ENCODE measurements at regions not wholly inside any gene's neighbourhood (a gene's known extent, or its start where the extent isn't known, plus 50 kb on each side); places are given as distances from the start of the nearest gene placed in this dataset.

- TF ChIP-seq, protein P1, sequence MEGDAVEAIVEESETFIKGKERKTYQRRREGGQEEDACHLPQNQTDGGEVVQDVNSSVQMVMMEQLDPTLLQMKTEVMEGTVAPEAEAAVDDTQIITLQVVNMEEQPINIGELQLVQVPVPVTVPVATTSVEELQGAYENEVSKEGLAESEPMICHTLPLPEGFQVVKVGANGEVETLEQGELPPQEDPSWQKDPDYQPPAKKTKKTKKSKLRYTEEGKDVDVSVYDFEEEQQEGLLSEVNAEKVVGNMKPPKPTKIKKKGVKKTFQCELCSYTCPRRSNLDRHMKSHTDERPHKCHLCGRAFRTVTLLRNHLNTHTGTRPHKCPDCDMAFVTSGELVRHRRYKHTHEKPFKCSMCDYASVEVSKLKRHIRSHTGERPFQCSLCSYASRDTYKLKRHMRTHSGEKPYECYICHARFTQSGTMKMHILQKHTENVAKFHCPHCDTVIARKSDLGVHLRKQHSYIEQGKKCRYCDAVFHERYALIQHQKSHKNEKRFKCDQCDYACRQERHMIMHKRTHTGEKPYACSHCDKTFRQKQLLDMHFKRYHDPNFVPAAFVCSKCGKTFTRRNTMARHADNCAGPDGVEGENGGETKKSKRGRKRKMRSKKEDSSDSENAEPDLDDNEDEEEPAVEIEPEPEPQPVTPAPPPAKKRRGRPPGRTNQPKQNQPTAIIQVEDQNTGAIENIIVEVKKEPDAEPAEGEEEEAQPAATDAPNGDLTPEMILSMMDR (conservative IDR thresholded peaks at IDR 0.05; ENCODE audit: low read depth, low read length) = no peak
- no peak overlapping the region for H3K4me3 ChIP-seq (ENCODE audit: low read depth, low read length)
- DNase-seq (ENCODE audit: low read depth) = no peak
Measured at GRCh38 chr3:6165951-6166350, 695.0 kb upstream of the GRM7 start.

GRCh38 chr3:6168256-6168655 is 692.7 kb upstream of the GRM7 start:
- TF ChIP-seq, protein P1 (conservative IDR thresholded peaks at IDR 0.05; ENCODE audit: low read depth, low read length) = no peak
- H3K4me3 ChIP-seq (ENCODE audit: low read depth, low read length) = no peak overlapping the region
- no peak for DNase-seq (ENCODE audit: low read depth)

DNA sequence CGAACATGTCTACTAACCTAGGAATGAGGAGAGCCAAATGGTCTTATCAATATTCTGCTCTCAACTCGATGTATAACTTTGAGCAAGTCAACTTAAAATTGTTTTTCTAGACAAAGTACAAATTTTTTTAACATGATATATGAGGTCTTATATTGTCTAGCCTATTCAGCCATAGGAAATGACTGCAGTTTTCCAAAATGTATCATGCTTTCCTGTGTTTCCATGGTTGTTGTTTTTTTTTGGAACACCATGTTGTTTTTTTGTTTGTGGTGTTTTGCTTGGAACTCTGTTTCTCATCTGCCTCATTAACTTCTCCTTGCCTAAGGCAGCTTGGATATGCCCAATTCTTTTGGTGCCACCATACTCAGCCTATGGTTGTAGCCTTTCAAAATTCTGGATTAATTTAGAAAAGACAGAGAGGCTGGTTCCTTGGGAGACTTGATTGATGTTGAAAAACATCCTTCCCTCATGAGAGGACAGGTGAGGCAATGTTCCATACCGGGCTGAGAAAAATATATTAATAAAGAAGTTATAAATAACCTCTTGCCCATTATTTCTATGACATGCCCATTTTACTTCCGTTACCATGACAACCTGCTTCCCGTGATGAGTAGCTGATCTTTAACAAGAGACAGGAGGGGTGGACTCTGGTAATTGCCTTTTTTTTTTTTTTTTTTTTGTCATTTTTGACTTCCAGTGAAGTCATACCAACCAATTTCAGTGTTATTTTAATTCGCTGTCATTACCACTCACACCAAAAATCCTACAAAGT is 687.9 kb upstream of the GRM7 start:
- no peak overlapping the region for H3K4me3 ChIP-seq (ENCODE audit: low read depth, low read length)
- TF ChIP-seq, protein P1 (conservative IDR thresholded peaks at IDR 0.05; ENCODE audit: low read depth, low read length) = no peak
- DNase-seq (ENCODE audit: low read depth) = no peak

- H3K4me3 ChIP-seq (ENCODE audit: low read depth, low read length) = no peak overlapping the region
- no peak for DNase-seq (ENCODE audit: low read depth)
- TF ChIP-seq, protein P1 (conservative IDR thresholded peaks at IDR 0.05; ENCODE audit: low read depth, low read length) = no peak
Measured at GRCh38 chr3:6177417-6177816, 683.5 kb upstream of the GRM7 start.

DNA sequence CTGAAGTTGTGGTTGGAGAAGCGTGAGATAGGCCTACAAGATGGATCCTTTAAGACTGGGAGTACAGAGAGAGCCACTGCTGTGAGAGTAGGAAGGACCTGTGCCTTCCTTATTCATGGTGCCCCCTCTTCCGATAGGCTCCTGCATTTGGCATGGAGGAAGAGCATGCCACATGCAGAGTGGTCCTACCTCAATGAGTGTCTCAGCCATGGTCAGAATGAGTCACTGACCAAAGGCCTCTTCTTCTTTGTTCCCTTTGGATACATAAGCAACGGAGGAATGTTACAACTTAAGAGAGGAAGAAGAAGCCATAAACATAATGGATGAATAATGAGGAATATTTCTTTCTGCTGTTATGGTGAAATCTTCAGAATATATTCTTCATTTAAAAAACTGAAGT is 681.2 kb upstream of the GRM7 start:
- no peak for DNase-seq (ENCODE audit: low read depth)
- TF ChIP-seq, protein P1 (conservative IDR thresholded peaks at IDR 0.05; ENCODE audit: low read depth, low read length) = no peak
- H3K4me3 ChIP-seq (ENCODE audit: low read depth, low read length) = no peak overlapping the region

DNA sequence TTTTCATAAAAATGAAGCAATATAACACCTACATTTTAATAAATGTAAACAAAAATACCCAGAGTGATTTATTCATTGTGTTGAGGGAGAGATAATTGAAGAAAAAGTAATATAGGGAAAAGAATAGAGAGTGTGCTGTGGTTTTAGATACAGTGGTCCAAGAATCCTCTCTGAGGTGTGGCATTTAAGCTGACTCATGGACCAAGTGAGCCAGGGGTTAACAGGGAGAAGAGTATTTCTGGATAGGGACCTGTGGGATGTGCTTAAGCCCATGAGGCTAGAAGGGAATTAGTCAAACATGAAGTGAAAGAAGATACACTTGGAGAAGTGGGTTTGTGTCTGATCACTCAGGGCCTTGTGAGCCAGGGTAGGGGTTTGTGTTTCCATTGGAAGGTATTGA is 680.7 kb upstream of the GRM7 start:
- H3K4me3 ChIP-seq (ENCODE audit: low read depth, low read length) = no peak overlapping the region
- TF ChIP-seq, protein P1 (conservative IDR thresholded peaks at IDR 0.05; ENCODE audit: low read depth, low read length) = no peak
- DNase-seq (ENCODE audit: low read depth) = no peak

DNA sequence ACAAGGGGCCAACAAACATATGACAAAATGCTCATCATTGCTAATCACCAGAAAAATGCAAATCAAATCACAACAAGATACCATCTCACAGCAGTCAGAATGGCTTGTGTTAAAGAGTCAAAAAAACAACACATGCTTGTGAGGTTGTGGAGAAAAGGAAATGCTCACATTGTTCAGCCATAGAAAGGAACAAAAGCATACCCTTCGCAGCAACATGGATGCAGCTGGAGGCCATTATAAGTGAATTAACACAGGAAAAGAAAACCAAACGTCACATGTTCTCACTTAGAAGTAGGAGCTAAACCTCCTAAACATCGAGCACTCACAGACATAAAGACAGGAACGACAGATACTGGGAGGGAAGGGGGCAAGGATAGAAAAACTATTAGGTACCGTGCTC is 678.4 kb upstream of the GRM7 start:
- no peak for DNase-seq (ENCODE audit: low read depth)
- H3K4me3 ChIP-seq (ENCODE audit: low read depth, low read length) = no peak overlapping the region
- TF ChIP-seq, protein P1 (conservative IDR thresholded peaks at IDR 0.05; ENCODE audit: low read depth, low read length) = no peak
